Motor neuron (in vitro differentiated cells): ENCODE measurements at regions not wholly inside any gene's neighbourhood (a gene's known extent, or its start where the extent isn't known, plus 50 kb on each side); places are given as distances from the start of the nearest gene placed in this dataset.
"Not testable (repeated sequence)": the region's sequence is repeated elsewhere in the genome, so short reads cannot be mapped to it uniquely, and the experiment has no call there.

Experiments used
- ATAC-seq, 8 experiments: fragments of 200-7000 bp; cut with Tn5 transposase; replicated peaks in 6 of 8; 2 replicates each; pipeline ENCODE4 v1.8.0; 2021; ENCODE audit warnings: mild to moderate bottlenecking in 8 of 8, moderate library complexity in 8 of 8
- H3K27ac ChIP-seq, 2 donors: fragments of 250-450 bp; sonication (Bioruptor Pico); 2 replicates each; pipeline ENCODE4 v1.9.0; 2021; ENCODE audit warnings: antibody characterized with exemption in 2 of 2, mild to moderate bottlenecking in 2 of 2, moderate library complexity in 1 of 2
- H3K4me1 ChIP-seq, 2 donors: fragments of 250-450 bp; sonication (Bioruptor Pico); replicated peaks in 1 of 2; 2 replicates each; pipeline ENCODE4 v1.6.1; 2021; ENCODE audit warnings: antibody characterized with exemption in 2 of 2, mild to moderate bottlenecking in 2 of 2, moderate library complexity in 1 of 2
- H3K4me3 ChIP-seq, 5 donors: fragments of 250-450 bp; sonication (Bioruptor Pico); 2 replicates each; pipeline ENCODE4 v1.9.0; 2021; ENCODE audit warnings: antibody characterized with exemption in 5 of 5, mild to moderate bottlenecking in 5 of 5, moderate library complexity in 4 of 5
- WGBS, 10 experiments: fragments of 450-650 bp; shearing (Covaris generic); methylation state at CpG; one replicate each; pipeline ENCODE4 v1.0.0; 2022; 5-methylcytosine and 5-hydroxymethylcytosine counted together
- in situ Hi-C, 9 experiments: fragments of 400-800 bp; cut with MboI; loops; one replicate each; pipeline ENCODE4 v1.15.0; 2021; ENCODE audit warnings: low sequenced_read_pairs in 9 of 9, low pct_unique_long_range_greater_than_20kb in 2 of 9; ENCODE audit not compliant: unreplicated experiment in 9 of 9

DNA sequence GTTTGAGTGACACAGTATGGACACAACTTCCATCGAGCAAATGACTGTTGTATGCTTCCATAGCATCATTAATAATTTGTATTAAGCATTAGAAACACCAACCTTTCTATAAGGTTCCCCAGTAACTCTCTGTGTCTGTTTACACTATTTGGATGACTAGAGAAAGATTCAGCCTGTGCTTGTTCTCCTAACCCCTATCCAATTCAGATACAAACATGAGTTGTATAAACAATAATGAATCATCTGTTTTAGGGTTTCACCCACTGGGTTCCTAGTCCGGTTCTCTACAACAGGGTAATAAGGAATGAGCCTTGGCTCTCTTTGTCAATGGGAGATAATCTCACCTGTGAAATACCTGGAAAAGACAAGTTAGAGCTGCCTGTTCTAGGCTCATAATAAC is 894.1 kb upstream of the PIK3C3 start:
- no peak overlapping the region for H3K27ac ChIP-seq
- in situ Hi-C loops: no loop called here
- WGBS, 10 experiments: 5 to 100% (median 85%) methylated on average over 1 to 2 of the region's 2 CpGs; no CpG with 5 or more reads in 2 of the 10 experiments
- H3K4me3 ChIP-seq: no peak overlapping the region
- H3K4me1 ChIP-seq: peaks cover 0 to 13% of the 10 kb centered on the region in 2 donors
- no peak for ATAC-seq

DNA sequence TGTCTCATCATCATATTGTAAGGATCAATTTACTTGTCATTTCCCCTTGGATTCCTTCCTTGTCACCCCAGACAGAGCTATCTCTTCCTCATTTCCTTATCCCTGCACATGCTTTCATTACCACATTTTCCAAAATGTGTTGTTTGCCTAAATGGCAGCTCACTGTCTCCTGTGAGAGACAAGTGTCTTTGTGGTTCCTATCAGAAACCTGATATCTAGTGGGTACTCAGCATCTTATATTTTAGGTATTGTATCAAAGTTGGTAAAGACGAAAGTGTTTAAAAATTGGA is 896.0 kb upstream of the PIK3C3 start:
- in situ Hi-C loops: no loop called here
- 14 to 100% (median 48%) methylated on average over 1 of the region's 1 CpG; no CpG with 5 or more reads in 4 of the 10 experiments for WGBS, 10 experiments

DNA sequence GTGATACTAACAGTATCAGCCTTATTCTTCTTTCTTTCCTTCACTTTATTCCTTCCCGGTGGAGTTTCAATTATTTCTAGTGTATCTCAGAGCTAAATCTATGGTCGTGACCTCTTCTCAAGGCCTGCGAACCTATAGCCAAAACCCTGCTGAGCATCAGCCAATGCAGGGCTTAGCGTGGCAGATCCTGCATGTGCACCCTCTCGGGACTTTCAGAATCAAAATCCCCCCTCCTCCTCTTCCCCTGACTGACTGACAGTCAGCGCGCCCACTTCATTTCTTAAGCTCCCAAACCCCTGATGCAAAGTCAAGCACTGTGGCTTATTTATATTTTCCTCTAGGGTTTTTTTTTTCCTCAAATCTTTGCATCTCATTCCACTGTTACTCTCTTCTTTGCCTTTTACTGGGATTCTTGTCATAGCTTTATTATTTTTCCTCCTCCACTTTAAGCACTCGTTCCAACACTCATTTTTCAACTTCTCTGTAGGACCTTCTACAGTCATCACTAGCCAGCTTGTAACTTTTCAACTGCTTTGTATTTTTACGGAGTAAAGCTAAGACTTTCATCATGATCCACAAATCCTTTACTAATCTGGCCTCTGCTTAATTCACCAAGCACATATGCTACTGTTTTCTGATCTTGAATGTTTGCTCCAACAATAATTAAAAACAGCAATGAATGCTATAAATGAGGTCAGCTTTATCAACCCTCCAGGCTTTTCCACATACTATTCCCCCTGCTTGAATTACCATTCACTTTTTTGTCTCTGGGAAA is 896.5 kb upstream of the PIK3C3 start:
- in situ Hi-C loops: no loop called here
- no peaks in the 10 kb centered on the region for H3K4me1 ChIP-seq
- no peak overlapping the region for H3K4me3 ChIP-seq
- no peak overlapping the region for H3K27ac ChIP-seq
- 15 to 98% (median 81%) methylated on average over 3 to 9 of the region's 9 CpGs for WGBS, 10 experiments
- no peak for ATAC-seq

More for the DNA sequence above, 896.0 kb upstream of the PIK3C3 start:
- peaks cover 0 to 5% of the 10 kb centered on the region in 2 donors for H3K4me1 ChIP-seq
- ATAC-seq: no peak
- H3K27ac ChIP-seq: no peak overlapping the region
- H3K4me3 ChIP-seq: no peak overlapping the region

DNA sequence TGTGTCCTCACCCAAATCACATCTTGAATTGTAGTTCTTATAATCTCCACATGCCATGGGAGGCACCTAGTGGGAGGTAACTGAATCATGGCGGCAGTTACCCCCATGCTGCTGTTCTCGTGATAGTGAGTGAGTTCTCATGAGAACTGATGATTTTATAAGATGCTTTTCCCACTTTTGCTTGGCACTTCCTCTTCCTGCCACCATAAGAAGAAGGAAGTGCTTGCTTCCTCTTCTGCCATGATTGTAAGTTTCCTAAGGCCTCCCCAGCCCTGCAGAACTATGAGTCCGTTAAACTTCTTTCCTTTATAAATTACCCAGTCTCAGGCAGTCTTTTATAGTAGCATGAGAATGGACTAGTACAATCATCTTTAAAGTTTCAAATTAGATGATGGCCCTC is 902.4 kb upstream of the PIK3C3 start:
- Histone ChIP-seq H3K4me3 (no peak overlapping the region), H3K27ac (no peak overlapping the region), H3K4me1 (peaks cover 0 to under 1% of the 10 kb centered on the region in 2 donors)
- 13 to 100% (median 84%) methylated on average over 1 to 3 of the region's 3 CpGs; no CpG with 5 or more reads in 2 of the 10 experiments for WGBS, 10 experiments
- in situ Hi-C loops: no loop called here
- no peak for ATAC-seq

DNA sequence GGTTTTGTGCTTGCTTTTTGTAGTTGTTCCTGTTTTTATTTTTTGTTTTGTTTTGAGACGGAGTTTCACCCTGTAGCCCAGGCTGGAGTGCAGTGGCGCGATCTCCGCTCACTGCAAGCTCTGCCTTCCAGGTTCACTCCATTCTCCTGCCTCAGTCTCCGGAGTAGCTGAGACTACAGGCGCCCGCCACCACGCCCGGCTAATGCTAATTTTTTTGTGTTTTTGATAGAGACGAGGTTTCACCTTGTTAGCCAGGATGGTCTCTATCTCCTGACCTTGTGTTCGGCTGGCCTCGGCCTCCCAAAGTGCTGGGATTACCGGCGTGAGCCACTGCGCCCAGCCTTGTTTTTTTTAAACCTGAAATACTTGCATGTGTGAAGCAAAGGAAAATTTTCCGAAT is 908.8 kb upstream of the PIK3C3 start:
- ATAC-seq, H3K4me1 ChIP-seq, H3K27ac ChIP-seq, H3K4me3 ChIP-seq, in situ Hi-C loops: not testable (repeated sequence)
- 49 to 100% (median 94%) methylated on average over 2 to 16 of the region's 16 CpGs; no CpG with 5 or more reads in 1 of the 10 experiments for WGBS, 10 experiments

DNA sequence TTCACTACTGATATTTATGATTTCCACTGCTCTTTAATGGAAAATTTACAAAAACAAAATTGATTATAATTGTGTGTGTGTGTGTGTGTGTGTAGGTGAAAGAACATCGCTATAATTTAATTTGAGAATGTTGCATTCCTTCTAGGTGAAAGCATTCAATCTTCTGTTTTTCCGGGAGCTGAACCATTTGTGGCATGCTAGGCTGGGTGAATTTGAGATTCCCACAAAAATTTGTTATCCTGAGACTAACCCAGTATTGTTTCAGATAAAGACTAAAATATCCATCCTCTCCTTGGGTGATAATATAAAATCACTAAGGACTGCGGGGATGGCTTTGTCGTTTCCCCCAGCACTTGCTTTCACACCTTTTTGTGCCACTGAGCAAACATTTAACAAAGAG is 911.2 kb upstream of the PIK3C3 start:
- ATAC-seq: no peak

DNA sequence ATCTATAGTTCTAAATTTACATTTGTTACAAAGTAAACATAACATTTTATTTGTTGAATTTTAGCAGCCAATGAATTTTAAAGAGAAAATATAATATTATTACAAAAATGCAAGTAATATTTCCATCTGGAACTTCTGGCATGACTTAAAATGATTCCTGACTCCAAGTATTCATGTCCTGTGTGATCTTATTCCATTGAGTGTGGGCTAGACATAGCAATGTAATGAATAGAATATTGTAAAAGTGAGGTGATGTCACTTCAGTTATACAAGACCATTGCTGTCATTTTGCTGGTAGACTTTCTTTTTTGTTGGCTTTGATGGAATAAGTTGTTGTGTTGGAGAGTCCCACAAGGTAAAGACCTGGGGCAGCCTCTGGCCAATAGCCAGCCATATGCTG is 912.2 kb upstream of the PIK3C3 start:
- ATAC-seq: no peak
- in situ Hi-C loops: no loop called here
- Histone ChIP-seq H3K27ac (no peak overlapping the region), H3K4me3 (no peak overlapping the region), H3K4me1 (peaks cover 0 to 6% of the 10 kb centered on the region in 2 donors)

More for the DNA sequence above, 911.2 kb upstream of the PIK3C3 start:
- WGBS, 10 experiments: 13 to 100% (median 81%) methylated on average over 1 to 4 of the region's 4 CpGs
- Histone ChIP-seq H3K27ac (no peak overlapping the region), H3K4me1 (peaks cover 0 to 6% of the 10 kb centered on the region in 2 donors), H3K4me3 (no peak overlapping the region)
- in situ Hi-C loops: no loop called here

DNA sequence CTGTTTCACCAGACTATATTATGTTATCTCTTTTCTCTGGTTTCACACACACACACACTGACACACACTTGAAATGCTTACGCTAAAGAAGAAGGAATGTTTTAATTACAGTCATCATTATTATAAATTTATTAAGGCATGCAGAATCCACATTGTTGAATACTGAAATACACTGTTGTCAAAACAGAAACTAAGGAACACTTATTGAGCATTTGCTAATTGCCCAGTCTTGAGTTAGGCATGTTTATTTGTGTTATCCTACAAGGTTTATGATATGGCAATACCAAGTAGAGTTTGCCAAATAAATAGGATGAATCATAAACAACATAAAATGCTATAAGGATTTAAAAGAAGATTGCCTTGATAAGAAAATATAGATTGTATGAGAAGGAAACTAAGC is 917.0 kb upstream of the PIK3C3 start:
- Histone ChIP-seq H3K4me1 (no peaks in the 10 kb centered on the region), H3K27ac (no peak overlapping the region), H3K4me3 (no peak overlapping the region)
- no peak for ATAC-seq
- WGBS, 10 experiments: 38 to 100% (median 90%) methylated on average over 1 of the region's 1 CpG; no CpG with 5 or more reads in 1 of the 10 experiments
- in situ Hi-C loops: no loop called here

DNA sequence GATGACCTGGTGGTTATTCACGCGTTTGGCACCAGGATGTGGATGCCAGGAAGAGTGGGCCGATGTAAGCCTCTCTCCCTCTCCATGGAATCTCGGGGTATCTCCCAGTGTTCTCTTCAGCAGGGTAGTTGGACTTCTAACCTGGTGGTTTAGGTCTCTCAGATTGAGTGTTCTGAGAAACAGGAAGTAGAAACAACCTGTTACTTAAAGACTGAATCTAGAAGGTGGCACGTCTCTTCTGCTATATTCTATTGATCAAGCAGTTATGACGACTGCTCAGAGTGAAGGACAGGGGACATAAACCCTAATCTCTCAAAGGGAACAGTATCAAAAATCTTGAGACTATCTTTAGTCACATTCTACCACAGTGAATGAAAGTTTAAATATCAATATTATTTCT is 918.7 kb upstream of the PIK3C3 start:
- Histone ChIP-seq H3K27ac (no peak overlapping the region), H3K4me3 (no peak overlapping the region), H3K4me1 (no peaks in the 10 kb centered on the region)
- 14 to 100% (median 86%) methylated on average over 1 to 6 of the region's 6 CpGs; no CpG with 5 or more reads in 3 of the 10 experiments for WGBS, 10 experiments
- in situ Hi-C loops: no loop called here
- ATAC-seq: no peak

DNA sequence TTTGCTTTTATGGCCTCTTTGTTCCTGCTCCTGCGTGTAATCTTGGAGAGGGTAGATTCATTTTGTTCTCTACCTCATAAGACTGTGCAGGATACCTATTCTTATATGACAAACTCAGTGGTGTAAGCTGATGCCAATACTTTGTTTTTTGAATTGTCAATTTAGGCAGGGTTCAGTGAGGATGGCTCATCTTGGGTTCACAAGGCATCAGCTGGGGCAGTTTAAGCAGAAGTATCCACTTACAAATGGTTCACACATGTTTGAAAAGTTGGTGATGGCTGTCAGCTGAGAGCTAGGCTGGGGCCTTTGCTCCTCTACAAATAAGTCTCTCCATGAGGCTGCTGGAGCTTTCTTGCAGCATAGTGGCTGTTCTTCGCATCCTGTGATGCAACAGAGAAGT is 920.6 kb upstream of the PIK3C3 start:
- in situ Hi-C loops: no loop called here
- peak in 1 of 8 experiments; percentile 77 for ATAC-seq
- no peak overlapping the region for H3K27ac ChIP-seq
- no peaks in the 10 kb centered on the region for H3K4me1 ChIP-seq
- 0 to 100% (median 63%) methylated on average over 1 to 2 of the region's 2 CpGs; no CpG with 5 or more reads in 2 of the 10 experiments for WGBS, 10 experiments
- H3K4me3 ChIP-seq: no peak overlapping the region

DNA sequence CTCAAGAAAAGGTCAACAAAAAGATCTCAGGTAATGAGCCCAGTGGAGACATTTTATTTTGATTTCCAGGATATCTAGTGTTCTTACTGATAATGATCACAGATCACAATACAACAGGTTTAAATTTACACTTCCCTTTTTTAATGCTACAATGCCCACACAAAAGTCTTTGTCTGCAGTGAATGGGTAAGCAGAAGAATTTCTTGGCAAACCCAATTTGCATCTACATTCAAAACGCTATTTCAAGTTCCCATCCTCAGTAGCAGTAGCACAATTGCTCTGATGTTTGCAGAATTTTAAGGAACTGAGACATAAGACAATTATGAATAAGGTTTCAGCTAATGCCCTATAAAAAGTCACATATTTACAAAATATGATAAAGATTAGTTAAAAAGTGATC is 929.4 kb upstream of the PIK3C3 start:
- in situ Hi-C loops: no loop called here
- no peak overlapping the region for H3K4me3 ChIP-seq
- peaks cover 2 to 3% of the 10 kb centered on the region in 2 donors for H3K4me1 ChIP-seq
- 0 to 33% (median 8%) methylated on average over 1 of the region's 1 CpG; no CpG with 5 or more reads in 1 of the 10 experiments for WGBS, 10 experiments
- no peak for ATAC-seq
- H3K27ac ChIP-seq: no peak overlapping the region

DNA sequence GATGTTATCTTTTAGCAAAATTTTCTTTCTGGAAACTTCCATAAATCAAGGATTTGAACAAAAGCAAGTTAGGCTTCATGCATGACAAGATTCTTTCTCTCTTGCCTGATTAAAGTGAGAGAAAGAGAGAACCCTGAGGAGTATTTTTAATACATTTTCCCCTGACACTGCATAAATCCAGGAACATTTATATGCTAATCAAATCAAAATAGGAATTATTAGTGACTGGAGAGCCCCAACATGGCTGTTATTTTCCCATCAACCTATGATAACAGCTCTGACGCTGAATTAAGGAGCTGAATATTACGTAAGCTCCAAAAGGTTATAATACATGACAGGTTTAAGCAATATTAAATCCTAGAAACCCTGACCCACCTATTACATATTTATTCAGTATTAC is 930.2 kb upstream of the PIK3C3 start:
- ATAC-seq: peak in 1 of 8 experiments; percentile 32
- in situ Hi-C loops: no loop called here
- Histone ChIP-seq H3K4me1 (peaks cover 2 to 3% of the 10 kb centered on the region in 2 donors), H3K27ac (no peak overlapping the region), H3K4me3 (no peak overlapping the region)
- WGBS, 10 experiments: 10 to 92% (median 68%) methylated on average over 1 to 2 of the region's 2 CpGs; no CpG with 5 or more reads in 2 of the 10 experiments

DNA sequence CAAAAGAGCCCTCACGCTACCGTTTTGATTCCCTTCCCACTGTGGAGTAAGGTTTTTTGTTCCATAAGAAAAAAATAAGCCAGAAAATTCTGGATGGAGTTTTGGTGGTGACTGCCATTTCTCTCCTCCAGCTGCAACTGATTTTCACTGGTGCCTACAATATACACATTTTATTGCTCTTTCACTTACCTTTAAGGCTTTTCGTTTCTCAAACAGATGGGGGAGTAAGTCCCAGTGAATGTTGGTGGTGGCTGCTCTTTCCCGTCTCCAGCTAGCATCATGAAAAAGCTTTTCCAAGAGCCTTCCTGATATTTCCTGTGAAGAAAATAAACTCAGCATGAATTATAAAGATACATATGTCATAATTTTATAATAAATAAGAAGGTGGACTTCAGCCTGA is 932.5 kb upstream of the PIK3C3 start:
- Histone ChIP-seq H3K4me1 (peaks cover 2 to 3% of the 10 kb centered on the region in 2 donors), H3K27ac (no peak overlapping the region), H3K4me3 (no peak overlapping the region)
- in situ Hi-C loops: no loop called here
- WGBS, 10 experiments: 6 to 83% (median 65%) methylated on average over 2 to 4 of the region's 4 CpGs
- no peak for ATAC-seq

DNA sequence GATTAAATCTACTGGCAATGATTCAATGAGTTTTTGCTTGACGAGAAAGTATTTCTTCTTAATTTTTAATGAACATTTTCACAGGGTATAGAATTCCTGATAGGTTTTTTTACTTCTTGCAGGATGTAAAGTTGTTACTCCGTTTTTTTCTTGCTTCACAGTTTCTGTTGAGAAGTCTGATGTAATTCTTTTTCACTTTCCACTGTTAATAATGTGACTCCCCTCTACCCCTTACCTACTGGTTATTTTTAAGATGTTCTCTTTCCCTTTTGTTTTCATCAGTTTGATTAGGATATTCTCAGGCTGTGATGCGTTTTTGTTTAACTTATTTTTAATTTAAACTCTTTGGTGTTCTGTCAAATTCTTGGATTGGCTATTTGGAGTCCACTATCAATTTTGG is 933.9 kb upstream of the PIK3C3 start:
- no peak overlapping the region for H3K4me3 ChIP-seq
- H3K27ac ChIP-seq: no peak overlapping the region
- WGBS, 10 experiments: 0 to 96% (median 62%) methylated on average over 2 to 3 of the region's 3 CpGs
- H3K4me1 ChIP-seq: peaks cover 2 to 3% of the 10 kb centered on the region in 2 donors
- in situ Hi-C loops: no loop called here
- ATAC-seq: no peak
